Stomach smooth muscle (tissue), 2 donors: ENCODE measurements at regions not wholly inside any gene's neighbourhood (a gene's known extent, or its start where the extent isn't known, plus 50 kb on each side); places are given as distances from the start of the nearest gene placed in this dataset.

Source experiments
- H3K27ac ChIP-seq: one replicate; pipeline ENCODE4 v1.7.0; 2013; ENCODE audit warnings: mild to moderate bottlenecking, low read length, inconsistent platforms
- H3K27me3 ChIP-seq, 2 donors: one replicate each; pipeline ENCODE4 v1.7.0; 2013; ENCODE audit warnings: low read length in 2 of 2; ENCODE audit not compliant: insufficient read depth in 2 of 2, control insufficient read depth in 1 of 2
- H3K36me3 ChIP-seq, 2 donors: one replicate each; pipeline ENCODE4 v1.7.0; 2013; ENCODE audit warnings: low read length in 2 of 2; ENCODE audit not compliant: control insufficient read depth in 2 of 2, insufficient read depth in 2 of 2
- H3K4me1 ChIP-seq: one replicate; pipeline ENCODE4 v1.7.0; 2013; ENCODE audit warnings: low read length; ENCODE audit not compliant: control insufficient read depth, insufficient read depth
- H3K4me3 ChIP-seq, 2 donors: one replicate each; pipeline ENCODE4 v1.7.0; 2013; ENCODE audit warnings: low read length in 2 of 2
- H3K9ac ChIP-seq, 2 donors: one replicate each; pipeline ENCODE4 v1.7.0; 2013; ENCODE audit warnings: low read length in 2 of 2, mild to moderate bottlenecking in 1 of 2
- H3K9me3 ChIP-seq, 2 donors: one replicate each; pipeline ENCODE4 v1.7.0; 2013; ENCODE audit warnings: low read length in 2 of 2; ENCODE audit not compliant: control insufficient read depth in 2 of 2
- donor health status: healthy.
- donor health status: Pancreatic carcinoma.

GRCh38 chr7:10083766-10084165 is 889.9 kb upstream of the PHF14 start:
- Histone ChIP-seq H3K27me3 (no peaks in the 10 kb centered on the region), H3K9me3 (no peaks in the 10 kb centered on the region), H3K4me1 (no peaks in the 10 kb centered on the region), H3K9ac (no peak overlapping the region), H3K36me3 (no peaks in the 10 kb centered on the region), H3K4me3 (no peak overlapping the region), H3K27ac (no peak overlapping the region)

- Histone ChIP-seq H3K9me3 (no peaks in the 10 kb centered on the region), H3K4me1 (no peaks in the 10 kb centered on the region), H3K27me3 (no peaks in the 10 kb centered on the region)
Observed at GRCh38 chr7:10085231-10085630, 888.4 kb upstream of the PHF14 start.

GRCh38 chr7:10100572-10100971 is 873.1 kb upstream of the PHF14 start:
- Histone ChIP-seq H3K9me3 (no peaks in the 10 kb centered on the region), H3K4me3 (no peak overlapping the region), H3K9ac (no peak overlapping the region), H3K27me3 (no peaks in the 10 kb centered on the region), H3K4me1 (no peaks in the 10 kb centered on the region), H3K36me3 (no peaks in the 10 kb centered on the region), H3K27ac (no peak overlapping the region)

More at GRCh38 chr7:10085231-10085630, 888.4 kb upstream of the PHF14 start:
- no peak overlapping the region for H3K27ac ChIP-seq
- no peaks in the 10 kb centered on the region for H3K36me3 ChIP-seq
- H3K4me3 ChIP-seq, result no peak overlapping the region
- no peak overlapping the region for H3K9ac ChIP-seq

- no peaks in the 10 kb centered on the region for H3K36me3 ChIP-seq
- no peak overlapping the region for H3K9ac ChIP-seq
- H3K27me3 ChIP-seq, result no peaks in the 10 kb centered on the region
- no peak overlapping the region for H3K27ac ChIP-seq
- H3K4me3 ChIP-seq, result no peak overlapping the region
- H3K9me3 ChIP-seq, result no peaks in the 10 kb centered on the region
- H3K4me1 ChIP-seq, result no peaks in the 10 kb centered on the region
Observed at GRCh38 chr7:10101351-10101750, 872.3 kb upstream of the PHF14 start.

GRCh38 chr7:10104292-10104691 is 869.4 kb upstream of the PHF14 start:
- H3K27ac ChIP-seq, result no peak overlapping the region
- H3K9ac ChIP-seq, result no peak overlapping the region
- H3K27me3 ChIP-seq, result no peaks in the 10 kb centered on the region
- no peaks in the 10 kb centered on the region for H3K36me3 ChIP-seq
- H3K4me1 ChIP-seq, result no peaks in the 10 kb centered on the region
- no peak overlapping the region for H3K4me3 ChIP-seq
- H3K9me3 ChIP-seq, result no peaks in the 10 kb centered on the region

- H3K9me3 ChIP-seq, result no peaks in the 10 kb centered on the region
- no peak overlapping the region for H3K27ac ChIP-seq
- H3K4me3 ChIP-seq, result no peak overlapping the region
- H3K9ac ChIP-seq, result no peak overlapping the region
- no peaks in the 10 kb centered on the region for H3K36me3 ChIP-seq
- no peaks in the 10 kb centered on the region for H3K27me3 ChIP-seq
- H3K4me1 ChIP-seq, result no peaks in the 10 kb centered on the region
Observed at GRCh38 chr7:10106609-10107008, 867.1 kb upstream of the PHF14 start.

DNA sequence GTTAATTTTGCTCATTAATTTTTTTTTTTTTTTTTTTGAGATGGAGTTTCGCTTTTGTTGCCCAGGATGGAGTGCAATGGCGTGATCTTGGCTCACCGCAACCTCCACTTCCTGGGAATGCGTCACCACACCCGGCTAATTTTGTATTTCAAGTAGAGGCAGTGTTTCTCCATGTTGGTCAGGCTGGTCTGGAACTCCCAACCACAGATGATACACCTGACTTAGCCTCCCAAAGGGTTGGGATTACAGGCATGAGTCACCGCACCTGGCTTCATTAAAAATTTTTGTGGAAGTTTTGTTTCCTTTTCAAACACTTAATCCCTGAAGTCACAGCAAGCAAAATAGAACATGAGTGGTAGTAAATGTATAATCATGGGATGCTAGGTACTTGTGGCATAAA is 857.2 kb upstream of the PHF14 start:
- no peak overlapping the region for H3K9ac ChIP-seq

GRCh38 chr7:10117815-10118214 is 855.9 kb upstream of the PHF14 start:
- Histone ChIP-seq H3K9me3 (no peaks in the 10 kb centered on the region), H3K36me3 (no peaks in the 10 kb centered on the region), H3K27ac (no peak overlapping the region), H3K9ac (no peak overlapping the region), H3K4me3 (no peak overlapping the region), H3K27me3 (no peaks in the 10 kb centered on the region), H3K4me1 (no peaks in the 10 kb centered on the region)

More for the DNA sequence above, 857.2 kb upstream of the PHF14 start:
- Histone ChIP-seq H3K36me3 (no peaks in the 10 kb centered on the region), H3K4me3 (no peak overlapping the region), H3K9me3 (no peaks in the 10 kb centered on the region), H3K27me3 (no peaks in the 10 kb centered on the region), H3K4me1 (no peaks in the 10 kb centered on the region), H3K27ac (no peak overlapping the region)

DNA sequence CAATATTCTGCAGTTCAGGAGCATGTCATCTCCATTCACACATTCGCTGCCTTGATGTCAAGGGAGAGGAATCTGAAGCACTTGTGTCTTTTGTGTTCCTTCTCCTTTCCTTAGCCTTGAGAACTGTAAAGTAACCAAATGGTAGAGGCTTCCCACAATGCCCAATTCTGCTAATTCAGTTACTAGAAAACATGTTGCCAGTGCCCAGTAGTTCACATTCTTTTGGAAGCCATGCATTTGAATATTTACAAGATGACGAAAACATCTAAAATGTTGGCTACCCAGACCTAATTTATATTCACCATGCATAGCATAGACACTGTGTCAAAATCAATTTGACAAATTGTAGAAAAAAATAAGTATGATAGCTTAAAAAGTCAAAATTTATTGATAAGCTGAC is 852.7 kb upstream of the PHF14 start:
- Histone ChIP-seq H3K27me3 (no peaks in the 10 kb centered on the region), H3K4me1 (no peaks in the 10 kb centered on the region), H3K9me3 (no peaks in the 10 kb centered on the region), H3K9ac (no peak overlapping the region), H3K36me3 (no peaks in the 10 kb centered on the region), H3K4me3 (no peak overlapping the region), H3K27ac (no peak overlapping the region)

- H3K27ac ChIP-seq, result no peak overlapping the region
- H3K9me3 ChIP-seq, result no peaks in the 10 kb centered on the region
- H3K27me3 ChIP-seq, result no peaks in the 10 kb centered on the region
- H3K4me3 ChIP-seq, result no peak overlapping the region
- H3K4me1 ChIP-seq, result no peaks in the 10 kb centered on the region
- no peak overlapping the region for H3K9ac ChIP-seq
- H3K36me3 ChIP-seq, result no peaks in the 10 kb centered on the region
Observed at GRCh38 chr7:10121631-10122030, 852.0 kb upstream of the PHF14 start.

- Histone ChIP-seq H3K27ac (no peak overlapping the region), H3K36me3 (no peaks in the 10 kb centered on the region), H3K4me1 (no peaks in the 10 kb centered on the region), H3K27me3 (no peaks in the 10 kb centered on the region), H3K9ac (no peak overlapping the region), H3K9me3 (no peaks in the 10 kb centered on the region), H3K4me3 (no peak overlapping the region)
Observed at GRCh38 chr7:10122551-10123100, 851.0 kb upstream of the PHF14 start.
